Neural progenitor cell (in vitro differentiated cells): ENCODE measurements at regions not wholly inside any gene's neighbourhood (a gene's known extent, or its start where the extent isn't known, plus 50 kb on each side); places are given as distances from the start of the nearest gene placed in this dataset.

Source experiments
- DNase-seq: peaks from one replicate; pipeline ENCODE4 v3.0.0-alpha.2; 2016; ENCODE audit warnings: low spot score
- H2AFZ ChIP-seq: fragments of 200-600 bp; sonication (generic); replicated peaks from 2 replicates; pipeline ENCODE4 v1.6.1; 2016; ENCODE audit warnings: antibody characterized with exemption
- H3F3A ChIP-seq: fragments of 200-600 bp; sonication (generic); 2 replicates; pipeline ENCODE4 v1.6.1; 2016; ENCODE audit warnings: antibody characterized with exemption, low read depth
- H3K27ac ChIP-seq: fragments of 200-600 bp; sonication (generic); 2 replicates; pipeline ENCODE4 v1.5.1; 2016; ENCODE audit warnings: mild to moderate bottlenecking
- H3K27me3 ChIP-seq: fragments of 200-600 bp; sonication (generic); 2 replicates; pipeline ENCODE4 v1.6.1; 2016; ENCODE audit warnings: mild to moderate bottlenecking, moderate library complexity
- H3K36me3 ChIP-seq: fragments of 200-600 bp; sonication (generic); 2 replicates; pipeline ENCODE4 v1.5.1; 2016
- H3K4me1 ChIP-seq: fragments of 200-600 bp; sonication (generic); 2 replicates; pipeline ENCODE4 v1.6.1; 2016; ENCODE audit warnings: mixed run types
- H3K4me2 ChIP-seq: fragments of 200-600 bp; sonication (generic); 2 replicates; pipeline ENCODE4 v1.6.1; 2016
- H3K4me3 ChIP-seq: fragments of 200-600 bp; sonication (generic); 2 replicates; pipeline ENCODE4 v1.5.1; 2016
- H3K79me2 ChIP-seq: fragments of 200-600 bp; sonication (generic); 2 replicates; pipeline ENCODE4 v1.6.1; 2016; ENCODE audit warnings: low read depth
- H3K9ac ChIP-seq: fragments of 200-600 bp; sonication (generic); 2 replicates; pipeline ENCODE4 v1.6.1; 2016
- H3K9me3 ChIP-seq: fragments of 200-600 bp; sonication (generic); 2 replicates; pipeline ENCODE4 v1.5.1; 2016; ENCODE audit warnings: low read depth
- H4K20me1 ChIP-seq: fragments of 200-600 bp; sonication (generic); 2 replicates; pipeline ENCODE4 v1.6.1; 2016; ENCODE audit warnings: low read depth
- H3K27ac Mint-ChIP-seq: 3 replicates; pipeline ENCODE4 v1.8.0; 2021; ENCODE audit warnings: mixed read lengths
- H3K27me3 Mint-ChIP-seq: 2 replicates; pipeline ENCODE4 v1.8.0; 2022; ENCODE audit warnings: low read depth, mild to moderate bottlenecking, inconsistent platforms, moderate library complexity, mixed read lengths; ENCODE audit not compliant: insufficient read depth
- H3K36me3 Mint-ChIP-seq: 3 replicates; pipeline ENCODE4 v1.8.0; 2021; ENCODE audit warnings: mixed read lengths
- H3K4me1 Mint-ChIP-seq: 3 replicates; pipeline ENCODE4 v1.8.0; 2021; ENCODE audit warnings: mixed read lengths
- H3K4me3 Mint-ChIP-seq: 3 replicates; pipeline ENCODE4 v1.8.0; 2021; ENCODE audit warnings: mild to moderate bottlenecking, moderate library complexity, mixed read lengths
- H3K9me3 Mint-ChIP-seq: 3 replicates; pipeline ENCODE4 v1.8.0; 2020; ENCODE audit warnings: mixed read lengths
- CTCF ChIP-seq: fragments of 200-600 bp; sonication (generic); IDR thresholded peaks from 2 replicates; pipeline ENCODE4 v1.5.1; 2017; ENCODE audit warnings: antibody characterized with exemption, mild to moderate bottlenecking
- EZH2 ChIP-seq: fragments of 200-600 bp; sonication (generic); IDR thresholded peaks from 2 replicates; pipeline ENCODE4 v1.6.1; 2017; ENCODE audit warnings: antibody characterized with exemption, mild to moderate bottlenecking, moderate library complexity
- EZH2phosphoT487 ChIP-seq: fragments of 200-600 bp; sonication (generic); IDR thresholded peaks from 2 replicates; pipeline ENCODE4 v1.6.1; 2017; ENCODE audit warnings: antibody characterized with exemption

- no peak overlapping the region for H3K4me2 ChIP-seq
- no peaks in the 10 kb centered on the region for H3K9me3 Mint-ChIP-seq
- H3K27me3 Mint-ChIP-seq = peaks cover 2% of the 10 kb centered on the region
- H3K27me3 ChIP-seq = no peaks in the 10 kb centered on the region
- H3K9me3 ChIP-seq = no peaks in the 10 kb centered on the region
- no peak overlapping the region for H3K4me3 Mint-ChIP-seq
- H4K20me1 ChIP-seq = no peaks in the 10 kb centered on the region
- no peak overlapping the region for H3K27ac ChIP-seq
- no peak overlapping the region for H3K4me3 ChIP-seq
- H3K4me1 Mint-ChIP-seq = peaks cover 11% of the 10 kb centered on the region
- H3K79me2 ChIP-seq = no peaks in the 10 kb centered on the region
- H3K36me3 Mint-ChIP-seq = no peaks in the 10 kb centered on the region
- H3K4me1 ChIP-seq = no peaks in the 10 kb centered on the region
- DNase-seq = no peak
- no peak overlapping the region for H2AFZ ChIP-seq
- TF ChIP-seq CTCF = no peak
- no peak for TF ChIP-seq EZH2phosphoT487
- no peak for TF ChIP-seq EZH2
- no peaks in the 10 kb centered on the region for H3F3A ChIP-seq
- no peaks in the 10 kb centered on the region for H3K36me3 ChIP-seq
- no peak overlapping the region for H3K27ac Mint-ChIP-seq
- no peak overlapping the region for H3K9ac ChIP-seq
These were observed 185.3 kb downstream of the IRX1 start for GRCh38 chr5:3780907-3781306.

GRCh38 chr5:3784854-3785253 lies 189.2 kb downstream of the IRX1 start:
- no peak overlapping the region for H3K9ac ChIP-seq
- no peak overlapping the region for H3K27ac Mint-ChIP-seq
- H3K4me3 Mint-ChIP-seq = no peak overlapping the region
- no peaks in the 10 kb centered on the region for H3K36me3 Mint-ChIP-seq
- TF ChIP-seq CTCF (no peak), EZH2phosphoT487 (no peak), EZH2 (no peak)
- peaks cover 21% of the 10 kb centered on the region for H3K27me3 ChIP-seq
- H3K27ac ChIP-seq = no peak overlapping the region
- no peaks in the 10 kb centered on the region for H3K79me2 ChIP-seq
- no peak overlapping the region for H3K4me3 ChIP-seq
- H2AFZ ChIP-seq = no peak overlapping the region
- no peaks in the 10 kb centered on the region for H3K36me3 ChIP-seq
- H4K20me1 ChIP-seq = no peaks in the 10 kb centered on the region
- no peak overlapping the region for H3K4me2 ChIP-seq
- DNase-seq = no peak
- peaks cover 16% of the 10 kb centered on the region for H3K4me1 Mint-ChIP-seq
- peaks cover 2% of the 10 kb centered on the region for H3K27me3 Mint-ChIP-seq
- H3K9me3 Mint-ChIP-seq = no peaks in the 10 kb centered on the region
- peaks cover 15% of the 10 kb centered on the region for H3K4me1 ChIP-seq
- H3F3A ChIP-seq = peaks cover 16% of the 10 kb centered on the region
- H3K9me3 ChIP-seq = no peaks in the 10 kb centered on the region

GRCh38 chr5:3786165-3786564 lies 190.5 kb downstream of the IRX1 start:
- no peak overlapping the region for H3K4me2 ChIP-seq
- no peak for DNase-seq
- H4K20me1 ChIP-seq = no peaks in the 10 kb centered on the region

More at GRCh38 chr5:3786165-3786564, 190.5 kb downstream of the IRX1 start:
- H3K4me1 Mint-ChIP-seq = peaks cover 18% of the 10 kb centered on the region
- no peaks in the 10 kb centered on the region for H3K9me3 Mint-ChIP-seq
- H3K36me3 Mint-ChIP-seq = no peaks in the 10 kb centered on the region
- Histone ChIP-seq H3K4me3 (no peak overlapping the region), H3K27me3 (peaks cover 21% of the 10 kb centered on the region), H3K79me2 (no peaks in the 10 kb centered on the region), H3K9me3 (no peaks in the 10 kb centered on the region), H3K27ac (no peak overlapping the region), H3K36me3 (no peaks in the 10 kb centered on the region), H3K9ac (no peak overlapping the region), H3F3A (peaks cover 16% of the 10 kb centered on the region), H3K4me1 (peaks cover 15% of the 10 kb centered on the region), H2AFZ (no peak overlapping the region)
- no peak overlapping the region for H3K27ac Mint-ChIP-seq
- H3K4me3 Mint-ChIP-seq = no peak overlapping the region
- H3K27me3 Mint-ChIP-seq = no peaks in the 10 kb centered on the region
- TF ChIP-seq EZH2phosphoT487 = no peak
- no peak for TF ChIP-seq CTCF
- TF ChIP-seq EZH2 = no peak
